HCT116 (cell line): ENCODE measurements at regions not wholly inside any gene's neighbourhood (a gene's known extent, or its start where the extent isn't known, plus 50 kb on each side); places are given as distances from the start of the nearest gene placed in this dataset.

ENCODE experiments used
- ATAC-seq: fragments of 200-7000 bp; cut with Tn5 transposase; 2 replicates; pipeline ENCODE4 v1.9.1; 2020; ENCODE audit warnings: mild to moderate bottlenecking, moderate library complexity
- BruUV-seq: library from RNA; stranded (reverse); fragments of 400-500 nt; replicated peaks from 2 replicates; lab custom pipeline; 2021; lab: Mats Ljungman, UMichigan
- CTCF ChIA-PET: fragments of 300-600 bp; sonication (Branson Sonifier 250); formaldehyde crosslinking; loops from one replicate; lab custom pipeline; 2021; ENCODE audit warnings: antibody characterized with exemption; lab: Charles Lee
- POLR2A ChIA-PET: fragments of 300-600, 350-600 bp; sonication (Branson Sonifier 250); formaldehyde crosslinking; loops from one replicate; lab custom pipeline; 2021; ENCODE audit warnings: antibody characterized with exemption; lab: Charles Lee
- RAD21 ChIA-PET, 2 experiments: fragments of 300-600 bp; sonication (Branson Sonifier 250); formaldehyde crosslinking; loops; one replicate each; lab custom pipeline; 2023; ENCODE audit warnings: low total read pairs in 2 of 2; ENCODE audit not compliant: uncharacterized antibody in 2 of 2, unreplicated experiment in 2 of 2, low non-redundant PET in 1 of 2; lab: Charles Lee
- DNase-seq: peaks from one replicate; pipeline ENCODE4 v3.0.0-alpha.2; 2010; ENCODE audit warnings: low read depth, low spot score
- H2AFZ ChIP-seq: fragments of 200-600 bp; shearing (Covaris generic), sonication (generic); 2 replicates; pipeline ENCODE4 v1.6.1; 2017; ENCODE audit warnings: low read depth, mixed run types, mixed read lengths, antibody characterized with exemption, low read length; ENCODE audit not compliant: poor library complexity, severe bottlenecking
- H3K27ac ChIP-seq: 2 replicates; pipeline ENCODE4 v1.5.1; 2012; ENCODE audit warnings: low read depth, low read length
- H3K27me3 ChIP-seq: fragments of 200-600 bp; sonication (generic); 2 replicates; pipeline ENCODE4 v1.6.1; 2016; ENCODE audit warnings: mixed run types, low read length, mixed read lengths; ENCODE audit not compliant: insufficient read depth
- H3K36me3 ChIP-seq, 2 experiments: fragments of 200-500 bp in 1 of 2; fragments of 200-600 bp in 1 of 2; sonication (Bioruptor generic) in 1 of 2; sonication (generic) in 1 of 2; 2 replicates each; pipeline versions ENCODE4 v1.5.1 to v1.6.1; 2014 to 2016; ENCODE audit warnings: low read length in 2 of 2, inconsistent platforms in 1 of 2, mixed read lengths in 1 of 2, mixed run types in 1 of 2; ENCODE audit not compliant: insufficient read depth in 2 of 2, control insufficient read depth in 1 of 2
- H3K4me1 ChIP-seq, 2 experiments: fragments of 200-600 bp in 1 of 2; sonication (generic) in 1 of 2; 2 replicates each; pipeline versions ENCODE4 v1.5.1 to v1.6.1; 2012 to 2017; ENCODE audit warnings: low read length in 2 of 2, inconsistent platforms in 1 of 2, mild to moderate bottlenecking in 1 of 2, mixed read lengths in 1 of 2, mixed run types in 1 of 2, moderate library complexity in 1 of 2; ENCODE audit not compliant: insufficient read depth in 2 of 2, control insufficient read depth in 1 of 2
- H3K4me2 ChIP-seq: fragments of 200-600 bp; sonication (generic); 2 replicates; pipeline ENCODE4 v1.6.1; 2017; ENCODE audit warnings: mixed run types, low read length, mixed read lengths
- H3K4me3 ChIP-seq, 2 experiments: fragments of 200-600 bp in 1 of 2; sonication (generic) in 1 of 2; replicated peaks in 1 of 2; 2 replicates each; pipeline ENCODE4 v1.5.1; 2011 to 2016; ENCODE audit warnings: low read length in 2 of 2, control low read depth in 1 of 2, low read depth in 1 of 2, mild to moderate bottlenecking in 1 of 2, mixed read lengths in 1 of 2, mixed run types in 1 of 2
- H3K79me2 ChIP-seq: fragments of 200-600 bp; sonication (generic); 2 replicates; pipeline ENCODE4 v1.6.1; 2017; ENCODE audit warnings: mild to moderate bottlenecking, mixed run types, low read length, moderate library complexity, mixed read lengths; ENCODE audit not compliant: insufficient read depth
- H3K9ac ChIP-seq: fragments of 200-600 bp; sonication (generic); 2 replicates; pipeline ENCODE4 v1.6.1; 2016; ENCODE audit warnings: low read length, mixed read lengths
- H3K9me2 ChIP-seq: fragments of 200-600 bp; sonication (generic), shearing (Covaris generic); 2 replicates; pipeline ENCODE4 v1.6.1; 2017; ENCODE audit warnings: mixed run types, mild to moderate bottlenecking, moderate library complexity; ENCODE audit not compliant: insufficient read depth
- H3K9me3 ChIP-seq, 2 experiments: fragments of 200-500 bp in 1 of 2; fragments of 200-600 bp in 1 of 2; sonication (Bioruptor generic) in 1 of 2; sonication (generic) in 1 of 2; 2 replicates each; pipeline ENCODE4 v1.6.1; 2014 to 2017; ENCODE audit warnings: low read length in 2 of 2, mixed read lengths in 2 of 2, inconsistent platforms in 1 of 2, low read depth in 1 of 2, mild to moderate bottlenecking in 1 of 2, mixed run types in 1 of 2, moderate library complexity in 1 of 2; ENCODE audit not compliant: control insufficient read depth in 1 of 2, insufficient read depth in 1 of 2
- H4K20me1 ChIP-seq: fragments of 200-600 bp; sonication (generic), shearing (Covaris generic); 2 replicates; pipeline ENCODE4 v1.6.1; 2017; ENCODE audit warnings: mixed run types, mild to moderate bottlenecking, moderate library complexity; ENCODE audit not compliant: insufficient read depth
- ATF3 ChIP-seq: IDR thresholded peaks from 2 replicates; pipeline ENCODE4 v1.6.1; 2012
- CTCF ChIP-seq, 3 experiments: fragments of 200-600 bp in 1 of 3; sonication (generic) in 1 of 3; IDR thresholded peaks in 2 of 3; conservative IDR thresholded peaks in 1 of 3; 2 replicates each; pipeline ENCODE4 v1.5.1; 2012 to 2017; ENCODE audit warnings: low read depth in 2 of 3, low read length in 2 of 3, antibody characterized with exemption in 1 of 3, borderline replicate concordance in 1 of 3, control low read depth in 1 of 3, mild to moderate bottlenecking in 1 of 3, mixed read lengths in 1 of 3, mixed run types in 1 of 3, moderate library complexity in 1 of 3; ENCODE audit not compliant: insufficient read depth in 1 of 3
- EGR1 ChIP-seq: IDR thresholded peaks from 2 replicates; pipeline ENCODE4 v1.6.1; 2012; ENCODE audit warnings: low read depth
- ELF1 ChIP-seq: IDR thresholded peaks from 2 replicates; pipeline ENCODE4 v1.6.1; 2012; ENCODE audit warnings: low read depth, borderline replicate concordance
- EZH2phosphoT487 ChIP-seq: fragments of 200-600 bp; IDR thresholded peaks from 2 replicates; pipeline ENCODE4 v1.6.1; 2018; ENCODE audit warnings: antibody characterized with exemption, borderline replicate concordance
- JUND ChIP-seq: IDR thresholded peaks from 2 replicates; pipeline ENCODE4 v1.6.1; 2012
- MAX ChIP-seq: IDR thresholded peaks from 2 replicates; pipeline ENCODE4 v1.6.1; 2012
- POLR2A ChIP-seq: IDR thresholded peaks from 2 replicates; pipeline ENCODE4 v1.7.0; 2011; ENCODE audit warnings: borderline replicate concordance; ENCODE audit not compliant: insufficient read depth, insufficient read length; ENCODE audit errors: extremely low read depth
- POLR2AphosphoS5 ChIP-seq: IDR thresholded peaks from 2 replicates; pipeline ENCODE4 v1.6.1; 2011; ENCODE audit warnings: mild to moderate bottlenecking, low read depth, low read length, moderate library complexity
- RAD21 ChIP-seq: IDR thresholded peaks from 2 replicates; pipeline ENCODE4 v1.6.1; 2012; ENCODE audit warnings: low read depth, mild to moderate bottlenecking
- REST ChIP-seq: IDR thresholded peaks from 2 replicates; pipeline ENCODE4 v1.6.1; 2012; ENCODE audit warnings: low read depth
- SIN3A ChIP-seq: IDR thresholded peaks from 2 replicates; pipeline ENCODE4 v1.6.1; 2012; ENCODE audit warnings: low read depth
- SP1 ChIP-seq: IDR thresholded peaks from 2 replicates; pipeline ENCODE4 v1.6.1; 2012; ENCODE audit warnings: low read depth
- YY1 ChIP-seq: IDR thresholded peaks from 2 replicates; pipeline ENCODE4 v1.6.1; 2011; ENCODE audit warnings: low read length, low read depth, moderate library complexity, mild to moderate bottlenecking; ENCODE audit not compliant: insufficient replicate concordance; ENCODE audit errors: extremely low read depth
- ZBTB33 ChIP-seq: IDR thresholded peaks from 2 replicates; pipeline ENCODE4 v1.6.1; 2011; ENCODE audit warnings: mild to moderate bottlenecking, low read length, moderate library complexity; ENCODE audit not compliant: insufficient replicate concordance; ENCODE audit errors: extremely low read depth
- intact Hi-C: fragments of 100-400 bp; cut with micrococcal nuclease; formaldehyde crosslinking; loops from 2 replicates; pipeline ENCODE4 v1.10.0; 2022

- DNase-seq (no peak), ATAC-seq (no peak)
- RAD21 ChIA-PET = no interaction called here
- POLR2A ChIA-PET = no interaction called here
- H4K20me1 ChIP-seq = no peaks in the 10 kb centered on the region; the same call in 1 of the 2 replicates
- no peak overlapping the region for H3K4me3 ChIP-seq
- H3K9me2 ChIP-seq = no peaks in the 10 kb centered on the region
- H3K9ac ChIP-seq = no peak overlapping the region
- no peak for TF ChIP-seq REST
- no peak for TF ChIP-seq ATF3
- TF ChIP-seq SIN3A = no peak
- no peak for TF ChIP-seq RAD21
- TF ChIP-seq EGR1 = no peak
- no peak for TF ChIP-seq ELF1
- no peak for TF ChIP-seq CTCF (IDR thresholded peaks at IDR 0.05 in 2 of 3, conservative IDR thresholded peaks at IDR 0.05 in 1 of 3; ENCODE audit: borderline replicate concordance in 1 of 3, insufficient read depth in 1 of 3, low read depth in 2 of 3, low read length in 2 of 3)
- TF ChIP-seq ZBTB33 = no peak
- TF ChIP-seq POLR2AphosphoS5 = no peak
- no peak for TF ChIP-seq MAX
- no peak for TF ChIP-seq JUND
- no peak for TF ChIP-seq POLR2A
- TF ChIP-seq YY1 = no peak
- no peak for TF ChIP-seq EZH2phosphoT487
- TF ChIP-seq SP1 = no peak
- H3K79me2 ChIP-seq = no peaks in the 10 kb centered on the region
- H3K36me3 ChIP-seq = no peaks in the 10 kb centered on the region
- H3K4me2 ChIP-seq = no peak overlapping the region
- BruUV-seq = no TSS peak
- no peaks in the 10 kb centered on the region for H3K4me1 ChIP-seq
- H3K9me3 ChIP-seq = no peaks in the 10 kb centered on the region
- CTCF ChIA-PET = no interaction called here
- no peak overlapping the region for H3K27ac ChIP-seq
- no peak overlapping the region for H2AFZ ChIP-seq
- no peaks in the 10 kb centered on the region for H3K27me3 ChIP-seq
- intact Hi-C loops = no loop called here
Measured at GRCh38 chr5:98586581-98586980, 186.9 kb upstream of the RGMB start.
